Neural progenitor cell (in vitro differentiated cells): ENCODE measurements at regions not wholly inside any gene's neighbourhood (a gene's known extent, or its start where the extent isn't known, plus 50 kb on each side); places are given as distances from the start of the nearest gene placed in this dataset.

Experiments
- EZH2 ChIP-seq: fragments of 200-600 bp; sonication (generic); IDR thresholded peaks from 2 replicates; pipeline ENCODE4 v1.6.1; 2017; ENCODE audit warnings: antibody characterized with exemption, mild to moderate bottlenecking, moderate library complexity
- EZH2phosphoT487 ChIP-seq: fragments of 200-600 bp; sonication (generic); IDR thresholded peaks from 2 replicates; pipeline ENCODE4 v1.6.1; 2017; ENCODE audit warnings: antibody characterized with exemption
- TF ChIP-seq, protein P1 (sequence below): fragments of 200-600 bp; sonication (generic); IDR thresholded peaks from 2 replicates; pipeline ENCODE4 v1.5.1; 2017; ENCODE audit warnings: antibody characterized with exemption, mild to moderate bottlenecking

DNA sequence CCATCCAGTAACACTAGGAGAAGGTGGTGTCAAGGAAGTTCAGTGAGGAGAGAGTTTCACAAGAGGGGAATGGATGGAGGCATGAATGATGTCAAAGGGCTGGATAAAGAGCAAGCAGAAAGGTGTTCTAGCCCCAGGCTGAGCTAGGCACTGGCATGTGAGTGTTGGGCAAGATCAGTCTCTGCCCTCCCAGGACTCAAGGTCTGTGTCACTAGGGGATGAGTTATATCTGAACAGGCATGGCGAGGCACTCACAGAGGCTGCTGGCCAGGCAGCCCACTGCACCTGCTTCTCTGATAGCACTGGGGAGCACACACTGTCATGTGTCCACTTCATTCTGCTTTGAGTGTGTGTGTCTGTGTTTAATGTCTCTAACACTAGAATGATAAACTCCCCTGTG lies 903.8 kb downstream of the BCL11B start:
- TF ChIP-seq EZH2 (no peak), EZH2phosphoT487 (no peak)
- TF ChIP-seq, protein P1, sequence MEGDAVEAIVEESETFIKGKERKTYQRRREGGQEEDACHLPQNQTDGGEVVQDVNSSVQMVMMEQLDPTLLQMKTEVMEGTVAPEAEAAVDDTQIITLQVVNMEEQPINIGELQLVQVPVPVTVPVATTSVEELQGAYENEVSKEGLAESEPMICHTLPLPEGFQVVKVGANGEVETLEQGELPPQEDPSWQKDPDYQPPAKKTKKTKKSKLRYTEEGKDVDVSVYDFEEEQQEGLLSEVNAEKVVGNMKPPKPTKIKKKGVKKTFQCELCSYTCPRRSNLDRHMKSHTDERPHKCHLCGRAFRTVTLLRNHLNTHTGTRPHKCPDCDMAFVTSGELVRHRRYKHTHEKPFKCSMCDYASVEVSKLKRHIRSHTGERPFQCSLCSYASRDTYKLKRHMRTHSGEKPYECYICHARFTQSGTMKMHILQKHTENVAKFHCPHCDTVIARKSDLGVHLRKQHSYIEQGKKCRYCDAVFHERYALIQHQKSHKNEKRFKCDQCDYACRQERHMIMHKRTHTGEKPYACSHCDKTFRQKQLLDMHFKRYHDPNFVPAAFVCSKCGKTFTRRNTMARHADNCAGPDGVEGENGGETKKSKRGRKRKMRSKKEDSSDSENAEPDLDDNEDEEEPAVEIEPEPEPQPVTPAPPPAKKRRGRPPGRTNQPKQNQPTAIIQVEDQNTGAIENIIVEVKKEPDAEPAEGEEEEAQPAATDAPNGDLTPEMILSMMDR = no peak
